Psoas muscle (tissue), 7 donors: ENCODE measurements at regions not wholly inside any gene's neighbourhood (a gene's known extent, or its start where the extent isn't known, plus 50 kb on each side); places are given as distances from the start of the nearest gene placed in this dataset.

Source experiments
- ATAC-seq, 4 donors: fragments of 200-7000 bp; cut with Tn5 transposase; one replicate each; pipeline ENCODE4 v1.9.1; 2020; ENCODE audit warnings: moderate library complexity in 3 of 4, mild to moderate bottlenecking in 2 of 4
- DNase-seq, 2 donors: peaks; one replicate each; pipeline ENCODE4 v3.0.0-alpha.2; 2020
- H3K27ac ChIP-seq: fragments of 200-600 bp; one replicate; pipeline ENCODE4 v1.8.0; 2022
- H3K27me3 ChIP-seq, 3 donors: fragments of 200-600 bp in 1 of 3; one replicate each; pipeline versions ENCODE4 v1.6.1 to v1.8.0; 2013 to 2022; ENCODE audit warnings: low read length in 2 of 3, mild to moderate bottlenecking in 2 of 3, moderate library complexity in 1 of 3; ENCODE audit not compliant: insufficient read depth in 3 of 3
- H3K36me3 ChIP-seq, 2 donors: fragments of 200-600 bp in 1 of 2; one replicate each; pipeline versions ENCODE4 v1.6.1 to v1.8.0; 2013 to 2022; ENCODE audit warnings: low read depth in 1 of 2, mild to moderate bottlenecking in 1 of 2, moderate library complexity in 1 of 2; ENCODE audit not compliant: insufficient read depth in 1 of 2
- H3K4me1 ChIP-seq: fragments of 200-600 bp; one replicate; pipeline ENCODE4 v1.8.0; 2022
- H3K4me3 ChIP-seq: fragments of 200-600 bp; one replicate; pipeline ENCODE4 v1.8.0; 2022; ENCODE audit warnings: mild to moderate bottlenecking
- H3K9me3 ChIP-seq: fragments of 200-600 bp; one replicate; pipeline ENCODE4 v1.8.0; 2022
- WGBS, 3 donors: extraction: QIAGEN DNeasy Blood & Tissue Kit; methylation state at CpG; one replicate each; pipeline versions ENCODE4 v1.1.6 to v1.1.7; 2013; 5-methylcytosine and 5-hydroxymethylcytosine counted together
- intact Hi-C, 2 donors: fragments of 100-400 bp; cut with DNase I; formaldehyde crosslinking; loops; one replicate each; pipeline versions ENCODE4 v1.11.0 to v1.14.2; 2022
- TF ChIP-seq, protein P1 (sequence below): fragments of 200-600 bp; IDR thresholded peaks from one replicate; pipeline ENCODE4 v1.8.0; 2022; ENCODE audit warnings: antibody characterized with exemption
- donor health status: healthy with polysubstance abuse.
- donor health status: DM: no; HTN: no; CAD: no; lungs with moderate emphysema.
- donor health status: Bipolar disorder and iron deficiency.
- donor health status: healthy.
- donor health status: DM: yes; HTN: yes; CAD: no.
- donor health status: DM: no; HTN: no; CAD: no.
- donor health status: DM: yes; HTN: yes; CAD: no.

DNA sequence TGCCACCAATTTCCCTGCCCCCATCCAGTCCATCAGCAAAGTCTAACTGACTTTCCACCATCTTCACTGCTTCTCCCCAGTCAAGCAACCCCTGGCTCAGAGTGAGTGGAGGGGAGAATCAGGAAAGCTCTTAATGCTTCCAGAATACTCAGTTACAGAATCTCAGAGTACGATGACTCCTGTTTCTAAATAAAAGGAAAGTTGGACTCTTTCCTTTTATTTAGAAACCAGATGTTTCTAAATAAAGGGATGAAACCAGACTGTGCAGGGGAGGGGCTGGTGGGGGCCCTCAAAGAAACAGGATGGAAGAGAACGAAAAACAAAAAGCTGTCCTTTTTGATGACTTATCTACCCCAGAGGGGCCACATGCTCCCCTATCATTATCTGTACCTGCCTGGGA is 85.2 kb upstream of the PPM1J start:
- no peaks in the 10 kb centered on the region for H3K4me1 ChIP-seq
- H3K27ac ChIP-seq, result no peak overlapping the region
- H3K36me3 ChIP-seq, result no peaks in the 10 kb centered on the region
- DNase-seq (no peak), ATAC-seq (no peak)
- no peaks in the 10 kb centered on the region for H3K9me3 ChIP-seq
- TF ChIP-seq, protein P1, sequence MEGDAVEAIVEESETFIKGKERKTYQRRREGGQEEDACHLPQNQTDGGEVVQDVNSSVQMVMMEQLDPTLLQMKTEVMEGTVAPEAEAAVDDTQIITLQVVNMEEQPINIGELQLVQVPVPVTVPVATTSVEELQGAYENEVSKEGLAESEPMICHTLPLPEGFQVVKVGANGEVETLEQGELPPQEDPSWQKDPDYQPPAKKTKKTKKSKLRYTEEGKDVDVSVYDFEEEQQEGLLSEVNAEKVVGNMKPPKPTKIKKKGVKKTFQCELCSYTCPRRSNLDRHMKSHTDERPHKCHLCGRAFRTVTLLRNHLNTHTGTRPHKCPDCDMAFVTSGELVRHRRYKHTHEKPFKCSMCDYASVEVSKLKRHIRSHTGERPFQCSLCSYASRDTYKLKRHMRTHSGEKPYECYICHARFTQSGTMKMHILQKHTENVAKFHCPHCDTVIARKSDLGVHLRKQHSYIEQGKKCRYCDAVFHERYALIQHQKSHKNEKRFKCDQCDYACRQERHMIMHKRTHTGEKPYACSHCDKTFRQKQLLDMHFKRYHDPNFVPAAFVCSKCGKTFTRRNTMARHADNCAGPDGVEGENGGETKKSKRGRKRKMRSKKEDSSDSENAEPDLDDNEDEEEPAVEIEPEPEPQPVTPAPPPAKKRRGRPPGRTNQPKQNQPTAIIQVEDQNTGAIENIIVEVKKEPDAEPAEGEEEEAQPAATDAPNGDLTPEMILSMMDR, result no peak
- 40 to 58% (median 51%) methylated on average over 2 of the region's 2 CpGs for WGBS, 3 donors
- H3K27me3 ChIP-seq, result no peaks in the 10 kb centered on the region
- intact Hi-C loops, result loop anchor here (10.0 kb wide), 3 partner anchors 185 to 405 kb away; partner anchors contain the start of genes CAPZA1 (in 1 of the 2), CTTNBP2NL (in 1 of the 2) and ST7L (in 1 of the 2)
- no peak overlapping the region for H3K4me3 ChIP-seq

- Histone ChIP-seq H3K4me1 (no peaks in the 10 kb centered on the region), H3K27me3 (no peaks in the 10 kb centered on the region), H3K4me3 (no peak overlapping the region), H3K9me3 (no peaks in the 10 kb centered on the region), H3K27ac (no peak overlapping the region), H3K36me3 (no peaks in the 10 kb centered on the region)
- intact Hi-C loops, result no loop called here
- no peak for ATAC-seq
- 25 to 43% (median 36%) methylated on average over 3 of the region's 3 CpGs for WGBS, 3 donors
- no peak for DNase-seq
- TF ChIP-seq, protein P1, result no peak
Measured at GRCh38 chr1:112798292-112798691, 83.2 kb upstream of the PPM1J start.

DNA sequence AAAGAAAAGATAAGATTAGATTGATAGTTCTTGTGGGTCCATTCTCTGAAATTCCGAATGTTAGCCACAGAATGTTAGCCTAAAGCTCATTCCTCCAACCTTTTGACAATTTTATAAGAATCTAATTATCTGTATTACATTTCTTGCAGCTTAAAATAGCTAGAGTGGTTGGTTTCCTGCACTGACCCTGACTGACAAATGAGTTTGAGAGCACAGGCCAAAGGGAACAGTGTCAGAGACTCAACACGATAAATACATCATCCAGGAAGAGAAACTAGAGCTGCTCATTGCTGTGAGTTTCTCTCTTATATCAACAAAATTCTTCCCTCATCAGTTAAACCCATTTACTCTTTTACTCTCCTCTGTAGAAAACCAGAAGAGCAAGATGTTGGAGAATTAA is 82.1 kb upstream of the PPM1J start:
- intact Hi-C loops, result no loop called here

DNA sequence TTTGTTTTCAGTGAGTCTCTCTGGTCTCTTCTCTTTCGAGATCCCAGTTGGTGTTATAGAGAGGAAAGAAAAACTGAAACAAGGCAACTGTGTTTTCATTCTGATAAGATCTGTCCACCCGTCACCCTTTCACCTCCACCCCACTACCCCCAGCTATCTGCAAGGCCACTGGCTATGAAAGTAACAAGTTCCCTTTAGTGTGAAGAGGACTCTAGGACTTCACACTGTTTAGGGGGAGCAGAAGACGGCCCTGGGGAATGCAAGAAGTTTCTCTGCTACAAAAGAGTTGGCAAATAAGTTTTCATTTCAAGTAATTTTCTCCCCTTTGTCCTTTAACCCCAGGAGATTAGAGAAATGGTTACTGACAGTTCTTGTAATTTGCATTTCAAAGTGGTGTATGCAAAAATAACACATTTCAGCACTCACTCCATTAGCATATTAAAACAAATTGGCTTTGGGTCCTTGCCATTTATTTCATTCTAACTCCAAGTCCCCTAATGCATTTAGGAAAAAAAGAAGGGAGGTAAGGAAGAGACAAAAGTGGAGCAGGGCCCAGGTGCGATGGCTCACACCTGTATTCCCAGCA is 79.6 kb upstream of the PPM1J start:
- Histone ChIP-seq H3K9me3 (no peaks in the 10 kb centered on the region), H3K36me3 (no peaks in the 10 kb centered on the region), H3K27me3 (no peaks in the 10 kb centered on the region), H3K4me1 (no peaks in the 10 kb centered on the region), H3K27ac (no peak overlapping the region), H3K4me3 (no peak overlapping the region)
- DNase-seq, result no peak
- intact Hi-C loops, result no loop called here
- TF ChIP-seq, protein P1, result no peak
- WGBS, 3 donors, result 78 to 81% (median 78%) methylated on average over 4 of the region's 4 CpGs
- ATAC-seq, result no peak

More for the DNA sequence above, 82.1 kb upstream of the PPM1J start:
- TF ChIP-seq, protein P1, result no peak
- Histone ChIP-seq H3K36me3 (no peaks in the 10 kb centered on the region), H3K9me3 (no peaks in the 10 kb centered on the region), H3K4me3 (no peak overlapping the region), H3K27ac (no peak overlapping the region), H3K4me1 (no peaks in the 10 kb centered on the region), H3K27me3 (no peaks in the 10 kb centered on the region)
- no peak for ATAC-seq
- WGBS, 3 donors, result 65 to 85% (median 68%) methylated on average over 2 of the region's 2 CpGs
- DNase-seq, result no peak
